ENCODE measurements at regions not wholly inside any gene's neighbourhood (a gene's known extent, or its start where the extent isn't known, plus 50 kb on each side); places are given as distances from the start of the nearest gene placed in this dataset.

GRCh38 chr5:35317586-35317985, 87.3 kb upstream of the PRLR start:
- no peak for FAIRE-seq
- intact Hi-C loops (cut with DNase I), result no loop called here

DNA sequence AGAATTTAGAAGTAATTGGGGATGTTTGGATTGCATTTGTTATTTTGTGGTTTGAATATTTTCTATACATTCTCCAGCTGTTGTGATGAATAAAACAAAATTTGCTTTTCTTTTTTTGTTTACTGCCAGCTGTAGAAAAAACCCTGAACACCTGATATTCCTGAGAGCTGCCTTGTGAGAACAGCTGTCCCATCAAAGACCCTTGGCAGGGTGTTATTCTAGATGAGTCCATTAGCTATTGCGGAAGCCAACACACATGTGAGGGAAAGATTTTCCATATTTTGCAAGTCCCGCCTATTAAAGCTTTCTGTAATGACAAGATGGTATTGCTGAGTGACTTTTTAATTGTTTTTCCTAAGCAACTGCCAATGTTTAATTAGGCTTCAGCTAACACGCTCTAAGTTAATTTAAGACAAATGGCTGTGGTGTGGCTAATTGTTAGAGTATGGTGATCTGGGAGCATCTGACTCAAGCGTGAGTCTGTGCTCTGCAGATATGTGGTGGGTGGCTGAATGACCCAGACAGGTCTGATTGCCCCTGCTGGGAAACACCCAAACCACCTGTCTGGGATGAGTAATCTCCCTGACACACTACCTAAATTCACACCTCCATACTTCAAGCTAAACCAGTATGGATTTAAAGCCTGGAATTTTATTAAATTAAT, 86.5 kb upstream of the PRLR start:
- no peaks in the 10 kb centered on the region for H3K4me1 ChIP-seq (ENCODE audit: control insufficient read depth in 2 of 3, insufficient read depth in 2 of 3, low read depth in 1 of 3, low read length in 3 of 3)
- H3K36me3 ChIP-seq (ENCODE audit: control insufficient read depth in 2 of 3, insufficient read depth in 3 of 3, low read length in 3 of 3), result no peaks in the 10 kb centered on the region
- H3K4me3 ChIP-seq (ENCODE audit: low read length in 3 of 3), result no peak overlapping the region
- H3K9me3 ChIP-seq (ENCODE audit: control insufficient read depth in 2 of 3, insufficient read depth in 1 of 3, low read length in 3 of 3), result no peaks in the 10 kb centered on the region
- TF ChIP-seq CTCF (IDR thresholded peaks at IDR 0.05; ENCODE audit: borderline replicate concordance, extremely low read depth, insufficient read depth), result no peak
- no peaks in the 10 kb centered on the region for H3K27me3 ChIP-seq (ENCODE audit: control insufficient read depth, insufficient read depth, low read length)
- FAIRE-seq (no peak), DNase-seq (no peak)
- H3K27ac ChIP-seq (ENCODE audit: low read depth in 2 of 2, low read length in 2 of 2), result no peak overlapping the region
- intact Hi-C loops (cut with DNase I), result no loop called here
- no peak overlapping the region for H3K9ac ChIP-seq (ENCODE audit: low read length in 3 of 3)

More at GRCh38 chr5:35317586-35317985, 87.3 kb upstream of the PRLR start:
- H3K27me3 ChIP-seq (ENCODE audit: control insufficient read depth, insufficient read depth, low read length), result no peaks in the 10 kb centered on the region
- DNase-seq, result no peak
- H3K4me1 ChIP-seq (ENCODE audit: control insufficient read depth in 2 of 3, insufficient read depth in 2 of 3, low read depth in 1 of 3, low read length in 3 of 3), result no peaks in the 10 kb centered on the region
- H3K9ac ChIP-seq (ENCODE audit: low read length in 3 of 3), result no peak overlapping the region
- H3K27ac ChIP-seq (ENCODE audit: low read depth in 2 of 2, low read length in 2 of 2), result no peak overlapping the region
- H3K9me3 ChIP-seq (ENCODE audit: control insufficient read depth in 2 of 3, insufficient read depth in 1 of 3, low read length in 3 of 3), result no peaks in the 10 kb centered on the region
- TF ChIP-seq CTCF (IDR thresholded peaks at IDR 0.05; ENCODE audit: borderline replicate concordance, extremely low read depth, insufficient read depth), result no peak
- no peak overlapping the region for H3K4me3 ChIP-seq (ENCODE audit: low read length in 3 of 3)
- no peaks in the 10 kb centered on the region for H3K36me3 ChIP-seq (ENCODE audit: control insufficient read depth in 2 of 3, insufficient read depth in 3 of 3, low read length in 3 of 3)

DNA sequence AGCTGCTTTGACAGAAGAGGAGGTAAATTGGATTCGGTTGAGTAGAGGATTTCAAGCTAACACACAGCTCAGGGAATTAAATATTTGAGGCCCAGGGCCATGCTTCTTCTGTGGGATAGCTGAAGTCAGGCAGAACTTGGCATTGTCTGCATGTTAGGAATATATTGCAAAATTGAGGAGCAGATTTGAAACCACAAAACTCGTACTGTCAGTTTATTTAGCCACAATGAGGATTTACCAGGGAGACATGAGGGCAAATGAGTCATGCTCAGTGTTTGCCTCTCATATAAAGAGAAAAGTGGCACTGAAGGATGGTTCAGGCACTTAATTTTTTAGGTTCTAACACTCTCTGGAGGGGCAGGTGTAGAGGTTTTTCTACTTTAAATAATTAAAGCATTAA, 83.0 kb upstream of the PRLR start:
- no peak for DNase-seq
- no peaks in the 10 kb centered on the region for H3K4me1 ChIP-seq (ENCODE audit: control insufficient read depth in 2 of 3, insufficient read depth in 2 of 3, low read depth in 1 of 3, low read length in 3 of 3)
- H3K4me3 ChIP-seq (ENCODE audit: low read length in 3 of 3), result no peak overlapping the region
- intact Hi-C loops (cut with DNase I), result no loop called here
- H3K27me3 ChIP-seq (ENCODE audit: control insufficient read depth, insufficient read depth, low read length), result no peaks in the 10 kb centered on the region
- H3K9ac ChIP-seq (ENCODE audit: low read length in 3 of 3), result no peak overlapping the region
- no peaks in the 10 kb centered on the region for H3K36me3 ChIP-seq (ENCODE audit: control insufficient read depth in 2 of 3, insufficient read depth in 3 of 3, low read length in 3 of 3)
- no peak for TF ChIP-seq CTCF (IDR thresholded peaks at IDR 0.05; ENCODE audit: borderline replicate concordance, extremely low read depth, insufficient read depth)
- no peak overlapping the region for H3K27ac ChIP-seq (ENCODE audit: low read depth in 2 of 2, low read length in 2 of 2)
- FAIRE-seq, result no peak
- no peaks in the 10 kb centered on the region for H3K9me3 ChIP-seq (ENCODE audit: control insufficient read depth in 2 of 3, insufficient read depth in 1 of 3, low read length in 3 of 3)

GRCh38 chr5:35312267-35312666, 82.0 kb upstream of the PRLR start:
- H3K27ac ChIP-seq (ENCODE audit: low read depth in 2 of 2, low read length in 2 of 2), result no peak overlapping the region
- no peaks in the 10 kb centered on the region for H3K27me3 ChIP-seq (ENCODE audit: control insufficient read depth, insufficient read depth, low read length)
- no peak overlapping the region for H3K4me3 ChIP-seq (ENCODE audit: low read length in 3 of 3)
- intact Hi-C loops (cut with DNase I), result no loop called here
- no peaks in the 10 kb centered on the region for H3K36me3 ChIP-seq (ENCODE audit: control insufficient read depth in 2 of 3, insufficient read depth in 3 of 3, low read length in 3 of 3)
- no peak for TF ChIP-seq CTCF (IDR thresholded peaks at IDR 0.05; ENCODE audit: borderline replicate concordance, extremely low read depth, insufficient read depth)
- no peaks in the 10 kb centered on the region for H3K4me1 ChIP-seq (ENCODE audit: control insufficient read depth in 2 of 3, insufficient read depth in 2 of 3, low read depth in 1 of 3, low read length in 3 of 3)
- H3K9me3 ChIP-seq (ENCODE audit: control insufficient read depth in 2 of 3, insufficient read depth in 1 of 3, low read length in 3 of 3), result no peaks in the 10 kb centered on the region
- no peak overlapping the region for H3K9ac ChIP-seq (ENCODE audit: low read length in 3 of 3)
- FAIRE-seq, result no peak
- no peak for DNase-seq
